ENCODE measurements at regions not wholly inside any gene's neighbourhood (a gene's known extent, or its start where the extent isn't known, plus 50 kb on each side); places are given as distances from the start of the nearest gene placed in this dataset.
"Not testable (repeated sequence)": the region's sequence is repeated elsewhere in the genome, so short reads cannot be mapped to it uniquely, and the experiment has no call there.

GRCh38 chr6:57876659-57877058 is 559.2 kb downstream of the PRIM2 start:
- TF ChIP-seq POLR2A, EP300, CTCF (IDR thresholded peaks at IDR 0.05): not testable (repeated sequence)
